Activated T-cell treated with anti-CD3 and anti-CD28 coated beads, Interleukin-2, amount 50 U/mL, for 1 hour (primary cell): ENCODE measurements at regions not wholly inside any gene's neighbourhood (a gene's known extent, or its start where the extent isn't known, plus 50 kb on each side); places are given as distances from the start of the nearest gene placed in this dataset.
"Not testable (repeated sequence)": the region's sequence is repeated elsewhere in the genome, so short reads cannot be mapped to it uniquely, and the experiment has no call there.

ENCODE experiments used
- DNase-seq: peaks from one replicate; pipeline ENCODE4 v3.0.0-alpha.2; 2020

DNA sequence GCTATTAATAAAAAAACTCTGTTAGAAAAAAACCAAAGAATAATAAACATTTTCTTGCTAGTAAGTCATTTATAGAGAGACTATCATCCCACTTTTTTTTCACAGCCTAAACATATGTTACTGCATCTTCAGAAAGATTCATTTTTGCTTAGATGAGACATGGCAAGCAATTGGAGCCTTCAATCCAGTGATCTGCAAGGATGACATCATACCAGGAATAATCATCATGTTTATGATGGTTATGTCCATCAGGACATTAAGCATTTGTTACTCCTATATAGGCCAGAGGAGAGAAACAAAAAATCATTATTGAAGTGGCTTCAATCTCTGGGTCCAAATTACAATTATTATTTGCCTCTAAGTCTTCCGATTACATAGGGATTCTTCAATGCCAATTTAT is 626.3 kb upstream of the CCNG1 start:
- DNase-seq, result no peak

DNA sequence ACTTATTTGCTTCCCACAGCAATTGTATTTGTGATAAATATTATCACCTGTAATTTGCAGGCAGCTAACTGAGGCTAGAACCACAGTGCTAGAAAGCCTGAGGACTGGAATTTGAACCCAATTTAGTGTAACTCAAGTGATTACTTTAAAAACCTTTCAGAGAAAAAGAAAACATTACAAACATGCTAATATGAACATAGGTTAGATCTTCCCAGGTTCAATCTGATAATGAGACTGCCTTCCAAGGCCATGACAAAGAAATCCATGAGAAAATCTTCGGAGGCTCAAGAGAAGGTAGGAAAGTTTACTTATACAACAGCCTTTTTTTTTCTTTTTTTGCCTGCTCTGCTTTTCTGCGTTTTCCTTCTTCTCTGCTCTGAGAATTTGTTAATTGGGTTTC is 620.6 kb upstream of the CCNG1 start:
- DNase-seq, result no peak

DNA sequence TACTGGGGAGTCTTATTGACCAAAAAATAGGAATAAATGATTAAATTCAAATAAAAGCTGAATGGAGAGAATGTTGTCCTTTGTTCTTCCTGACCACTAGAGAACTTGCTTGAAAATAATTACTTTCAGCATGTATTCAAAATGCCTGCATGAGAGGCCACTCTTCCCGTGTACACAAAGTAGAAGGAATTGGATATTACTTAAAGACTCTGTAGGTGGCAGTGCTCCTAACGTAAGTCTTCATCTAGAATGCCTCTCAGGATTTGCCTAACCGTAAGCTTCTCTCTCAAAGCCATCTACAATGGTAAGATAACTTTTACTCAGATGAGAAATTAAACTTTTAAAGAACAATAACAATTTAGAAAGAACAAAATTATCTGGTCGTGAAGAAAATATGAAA is 620.0 kb upstream of the CCNG1 start:
- no peak for DNase-seq

DNA sequence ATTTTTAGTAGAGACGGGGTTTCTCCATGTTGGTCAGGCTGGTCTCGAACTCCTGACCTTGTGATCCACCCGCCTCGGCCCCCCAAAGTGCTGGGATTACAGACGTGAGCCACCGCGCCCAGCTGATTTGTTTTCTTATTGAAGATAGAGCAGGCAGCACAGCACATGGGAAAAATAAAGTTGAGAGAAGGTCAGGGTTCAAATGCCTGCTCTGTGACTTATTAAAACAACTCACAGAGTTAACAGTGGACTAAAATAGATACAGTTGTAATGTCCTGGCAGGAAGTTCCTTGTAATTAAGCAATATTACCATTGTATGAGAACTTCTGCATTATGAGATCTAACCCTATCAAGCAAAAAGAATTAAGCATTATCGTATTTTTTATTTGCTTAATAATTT is 615.7 kb upstream of the CCNG1 start:
- not testable (repeated sequence) for DNase-seq

DNA sequence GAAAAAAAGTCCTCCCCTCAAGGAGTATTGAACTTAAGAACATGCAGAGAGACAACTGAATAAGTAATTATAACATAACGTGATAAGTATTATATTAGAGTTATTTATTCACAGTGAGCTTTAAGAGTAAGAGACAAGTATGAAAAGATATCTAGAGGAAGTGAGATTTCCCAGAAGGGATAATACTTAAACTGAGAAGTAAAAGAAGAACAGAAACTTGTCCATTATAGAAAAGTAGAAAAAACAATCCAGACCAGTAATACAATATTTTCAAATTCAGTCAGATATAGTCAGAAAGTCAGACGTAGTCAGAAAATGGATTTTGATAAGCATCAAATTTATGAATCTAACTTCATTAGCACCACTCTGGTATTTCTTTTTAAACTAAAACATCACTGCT is 613.0 kb upstream of the CCNG1 start:
- no peak for DNase-seq

DNA sequence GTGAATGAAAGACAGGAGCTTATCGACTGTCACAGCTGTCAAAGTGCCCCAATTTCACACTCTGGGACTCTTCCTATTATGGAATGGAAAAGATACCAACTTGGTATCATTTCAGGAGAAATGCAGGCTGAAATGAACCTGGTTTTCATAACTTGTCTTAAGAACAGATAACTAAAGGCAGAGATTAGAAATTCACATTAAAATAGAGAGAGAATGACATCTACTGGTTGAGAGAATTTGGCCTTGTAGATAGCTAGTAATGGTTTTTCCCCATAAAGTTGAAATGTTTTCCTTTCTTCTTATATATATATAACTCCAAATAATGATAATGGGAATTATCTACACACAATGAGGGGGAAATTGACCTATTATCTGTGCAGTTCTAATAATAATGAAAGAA is 600.2 kb upstream of the CCNG1 start:
- no peak for DNase-seq

DNA sequence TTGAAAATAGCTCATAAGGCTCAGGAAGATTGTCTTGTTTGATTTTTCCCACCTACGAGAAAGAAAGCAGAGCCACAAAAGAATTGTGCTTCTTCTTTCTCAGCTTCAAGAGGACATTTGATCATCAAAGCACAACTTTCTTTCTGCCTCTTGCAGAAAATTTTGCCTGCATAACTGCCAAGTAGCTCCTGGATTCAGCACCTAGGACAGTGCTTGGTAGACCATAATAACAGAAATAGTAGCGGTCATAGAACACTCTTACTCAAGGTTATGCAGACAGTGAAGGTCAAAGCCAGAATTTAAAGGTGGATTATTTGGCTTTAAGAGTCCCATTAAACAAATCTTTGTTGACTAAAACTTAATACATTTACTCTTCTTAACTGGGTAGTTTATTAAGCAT is 594.7 kb upstream of the CCNG1 start:
- DNase-seq, result no peak

DNA sequence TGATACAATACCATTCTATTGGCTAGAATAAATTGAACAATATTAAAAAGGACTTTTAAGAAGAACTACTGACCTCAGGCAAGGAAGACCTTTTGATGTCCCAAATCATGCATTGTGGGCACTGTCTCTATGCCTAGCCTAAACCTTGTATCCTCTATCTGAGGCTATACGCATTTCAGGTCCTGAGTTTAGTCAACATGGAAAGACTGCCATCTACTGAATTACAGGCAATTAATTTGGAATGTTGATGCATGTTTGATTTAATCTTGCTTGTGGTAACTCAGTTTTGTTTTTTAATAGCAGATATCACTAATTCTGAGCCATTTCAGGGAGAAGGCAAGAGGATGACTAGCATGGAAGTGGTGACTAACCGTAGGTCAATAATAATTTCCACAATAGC is 585.3 kb upstream of the CCNG1 start:
- DNase-seq, result no peak

DNA sequence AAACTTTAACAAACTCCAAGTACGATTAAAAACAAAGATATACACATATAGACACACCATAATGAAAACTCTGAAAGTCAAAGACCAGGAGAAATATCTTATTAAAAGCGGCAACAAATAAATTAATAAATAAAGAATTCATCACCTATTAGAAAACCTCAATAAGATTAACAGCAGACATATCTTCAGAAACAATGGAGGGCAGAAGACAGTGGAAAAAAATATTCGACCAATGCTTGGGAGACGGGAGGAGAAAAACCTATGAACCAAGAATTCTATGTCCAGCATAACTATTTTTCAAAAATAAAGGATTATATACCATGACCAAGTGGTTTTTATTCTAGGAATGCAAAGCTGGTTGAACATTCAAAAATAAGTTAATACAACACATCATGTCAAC is 578.6 kb upstream of the CCNG1 start:
- DNase-seq, result no peak

DNA sequence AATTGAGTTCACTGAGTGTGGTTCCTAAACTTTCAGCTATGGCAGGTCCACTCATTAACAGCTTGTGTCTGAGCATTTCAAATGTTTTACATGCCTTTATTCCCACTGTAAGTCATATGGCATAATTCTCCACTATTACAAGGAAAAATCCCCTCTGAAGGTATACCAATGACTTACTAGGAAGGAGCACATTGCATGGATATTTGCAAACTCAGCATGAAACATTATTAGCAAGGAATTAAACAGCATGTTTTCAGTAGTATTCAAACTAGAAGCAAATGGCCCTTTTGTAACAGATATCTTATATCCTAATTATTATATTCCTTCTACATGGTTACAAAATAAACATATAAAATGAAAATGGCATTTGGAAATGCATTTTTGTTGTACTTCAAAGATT is 566.4 kb upstream of the CCNG1 start:
- no peak for DNase-seq

DNA sequence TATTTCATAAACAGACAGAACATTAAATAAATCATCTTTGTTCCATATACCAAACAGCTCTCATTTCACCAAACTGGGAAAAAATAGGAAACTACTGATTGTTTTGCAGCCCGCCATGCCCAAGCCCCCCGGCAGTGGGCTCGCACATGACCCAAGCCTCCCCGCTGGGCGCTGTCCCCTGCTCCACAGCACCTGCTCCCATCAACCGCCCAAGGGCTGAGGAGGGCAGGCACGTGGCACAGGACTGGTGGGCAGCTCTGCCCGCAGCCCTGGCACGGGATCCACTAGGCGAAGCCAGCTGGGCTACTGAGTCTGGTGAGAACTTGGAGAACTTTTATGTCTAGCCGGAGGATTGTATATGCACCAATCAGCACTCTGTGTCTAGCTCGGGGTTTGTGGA is 554.8 kb upstream of the CCNG1 start:
- DNase-seq, result no peak

DNA sequence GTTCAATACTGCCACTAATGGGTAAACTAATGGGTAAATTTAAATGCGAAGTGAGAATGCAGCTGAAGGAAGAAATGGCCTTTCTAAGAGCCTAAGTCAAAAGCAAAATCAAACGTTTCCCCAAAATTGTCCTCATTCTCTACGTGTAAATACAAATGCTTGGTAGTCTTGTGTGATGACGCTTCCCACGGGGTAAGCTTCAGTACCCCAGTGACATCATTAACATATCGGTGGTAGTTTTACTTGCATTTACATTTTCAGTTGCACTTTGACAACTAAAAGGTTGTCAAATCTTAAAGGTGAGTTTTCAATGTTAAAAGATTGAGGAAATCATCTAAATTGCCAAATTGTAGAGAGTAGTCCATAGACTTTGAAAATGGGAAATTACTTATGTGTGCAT is 550.7 kb upstream of the CCNG1 start:
- no peak for DNase-seq

DNA sequence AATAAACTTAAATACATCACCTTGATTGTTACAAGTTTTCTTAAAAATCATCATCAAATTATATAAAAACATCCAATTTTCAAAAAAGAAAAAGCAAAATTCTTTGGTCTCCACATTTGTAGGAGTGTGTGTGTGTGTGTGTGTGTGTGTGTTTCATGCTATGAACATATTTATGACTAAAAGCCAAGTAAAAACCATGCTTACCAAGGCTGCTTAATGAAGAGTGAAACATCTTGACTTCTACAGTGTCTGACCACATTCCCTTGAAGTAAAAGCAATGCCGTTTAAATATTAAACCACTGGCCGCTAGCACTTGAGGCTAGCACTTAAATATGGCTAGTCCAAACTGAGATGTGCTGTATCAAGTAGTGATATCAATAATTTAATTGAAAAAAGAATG is 549.1 kb upstream of the CCNG1 start:
- DNase-seq, result no peak

DNA sequence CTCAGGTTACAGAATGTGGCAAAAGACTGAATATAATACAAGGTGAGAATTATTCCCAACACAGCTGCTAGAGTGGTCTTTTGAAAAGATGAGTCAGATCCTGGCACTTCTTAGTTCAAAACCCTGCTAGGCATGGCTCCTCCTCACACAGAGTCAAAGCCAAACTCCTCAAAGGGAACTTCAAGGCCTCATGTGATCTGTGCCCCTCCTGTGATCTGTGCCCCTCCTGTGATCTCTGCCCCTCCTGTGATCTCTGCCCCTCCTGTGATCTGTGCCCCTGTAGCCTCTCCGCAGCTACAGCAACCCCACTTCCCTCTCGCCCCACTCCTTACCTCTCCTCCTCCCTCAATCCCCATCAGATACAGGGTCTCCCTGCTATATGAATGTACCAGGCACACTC is 525.5 kb upstream of the CCNG1 start:
- DNase-seq, result no peak

DNA sequence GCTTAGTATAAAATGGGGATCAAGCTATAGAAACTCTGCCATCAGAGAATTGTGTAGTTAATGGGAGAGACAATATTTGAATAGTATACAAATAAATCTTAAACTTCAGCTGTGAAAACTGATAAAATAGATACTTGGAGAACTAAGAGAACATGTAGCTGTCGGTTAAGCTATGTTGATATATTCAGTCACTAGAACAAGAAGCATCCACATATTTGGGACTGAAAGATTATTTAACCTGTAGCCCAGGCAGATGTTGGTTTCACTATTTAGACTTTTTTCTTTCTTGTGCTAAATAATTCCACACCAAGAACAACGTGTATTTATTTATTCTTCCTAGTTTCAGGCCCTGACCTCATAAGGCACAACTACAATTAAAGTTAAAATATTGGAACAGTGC is 521.0 kb upstream of the CCNG1 start:
- DNase-seq, result no peak

DNA sequence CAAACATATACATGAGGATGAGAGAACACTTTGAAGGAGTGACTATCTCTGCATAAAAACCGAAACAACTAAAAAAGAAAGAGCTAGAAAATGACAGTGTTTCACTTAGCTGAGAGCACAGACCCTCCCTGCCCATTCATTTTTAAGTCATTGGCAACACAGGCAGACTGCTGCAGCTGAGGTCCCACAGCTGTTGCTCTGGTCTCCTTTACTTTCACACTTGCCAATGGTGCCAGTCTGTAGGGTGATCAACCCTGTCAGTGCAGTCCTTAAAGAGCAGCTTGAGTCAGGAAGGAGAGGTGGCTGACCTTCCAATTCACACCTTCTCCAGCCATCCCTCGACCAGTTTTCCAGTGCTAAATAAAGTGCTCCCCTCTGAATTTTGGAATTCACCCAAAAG is 508.3 kb upstream of the CCNG1 start:
- DNase-seq, result no peak

DNA sequence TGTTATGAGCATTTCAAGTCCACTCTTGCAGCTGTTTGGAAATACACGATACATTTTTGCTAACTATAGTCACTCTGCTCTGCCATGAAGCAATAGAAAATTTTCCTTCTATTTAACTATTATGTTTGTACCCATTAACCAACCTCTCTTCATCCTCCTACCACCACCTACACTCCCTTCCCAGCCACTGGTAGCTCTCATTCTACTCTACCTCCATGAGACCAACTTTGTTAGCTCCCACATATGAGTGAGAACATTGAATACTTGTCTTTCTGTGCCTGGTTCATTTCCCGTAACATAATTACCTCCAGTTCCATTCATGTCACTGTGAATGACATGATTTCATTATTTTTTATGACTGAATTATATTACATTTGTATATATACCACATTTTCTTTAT is 505.9 kb upstream of the CCNG1 start:
- no peak for DNase-seq

DNA sequence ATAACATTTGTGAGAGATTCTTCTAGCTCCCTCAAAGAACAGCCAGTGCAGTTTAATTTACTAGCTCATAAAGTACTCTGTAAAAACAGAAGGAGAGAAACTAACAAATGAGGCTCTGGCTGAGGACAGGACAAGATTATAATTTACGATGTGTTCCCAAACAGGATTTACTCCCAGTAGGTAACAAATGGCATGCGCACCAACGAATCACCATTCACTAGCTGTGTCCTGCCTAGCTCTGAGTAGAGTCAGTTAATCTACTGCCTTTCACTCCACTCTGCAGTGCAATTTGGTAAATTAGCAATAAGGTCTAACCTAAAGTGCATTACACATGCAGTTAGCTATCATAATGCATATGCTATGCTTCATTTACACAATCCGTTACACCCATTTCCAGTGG is 497.4 kb upstream of the CCNG1 start:
- DNase-seq, result no peak

DNA sequence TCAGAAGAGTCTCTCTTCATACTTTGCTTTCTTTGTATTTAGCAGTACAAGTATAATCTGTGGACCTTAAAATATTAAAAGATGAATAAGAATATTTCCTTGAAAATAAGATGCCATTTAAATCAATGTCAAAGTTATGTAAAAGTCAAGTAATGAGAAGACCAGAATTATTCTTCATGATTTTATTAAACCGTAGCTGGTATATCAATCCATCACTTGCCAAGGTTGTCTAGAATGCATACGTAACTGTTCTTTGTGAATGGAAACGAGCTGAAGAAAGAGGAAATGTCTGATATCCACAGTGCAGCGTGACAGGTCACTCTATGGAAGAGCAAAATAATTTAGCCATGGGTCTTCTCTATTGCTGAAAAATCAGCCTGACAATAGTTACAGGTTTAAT is 488.7 kb upstream of the CCNG1 start:
- no peak for DNase-seq

DNA sequence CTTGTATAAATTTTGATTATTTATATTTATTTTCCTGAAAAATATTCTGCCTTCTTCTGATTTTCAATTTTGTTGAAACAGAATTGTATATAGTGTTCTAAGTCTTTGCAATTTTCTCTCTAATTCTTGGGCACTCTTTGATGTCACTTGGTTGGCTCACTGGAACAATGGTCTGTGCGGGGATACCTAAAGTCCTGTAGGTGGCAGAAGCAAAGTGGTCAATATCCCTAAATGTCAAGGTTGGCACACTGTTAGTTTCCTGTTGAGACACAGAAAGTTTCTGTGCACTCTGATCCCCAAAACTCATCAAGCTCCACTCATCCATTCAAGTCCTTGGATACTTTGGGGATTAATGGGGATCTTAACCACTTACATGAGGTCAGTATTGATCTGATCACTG is 480.8 kb upstream of the CCNG1 start:
- no peak for DNase-seq

DNA sequence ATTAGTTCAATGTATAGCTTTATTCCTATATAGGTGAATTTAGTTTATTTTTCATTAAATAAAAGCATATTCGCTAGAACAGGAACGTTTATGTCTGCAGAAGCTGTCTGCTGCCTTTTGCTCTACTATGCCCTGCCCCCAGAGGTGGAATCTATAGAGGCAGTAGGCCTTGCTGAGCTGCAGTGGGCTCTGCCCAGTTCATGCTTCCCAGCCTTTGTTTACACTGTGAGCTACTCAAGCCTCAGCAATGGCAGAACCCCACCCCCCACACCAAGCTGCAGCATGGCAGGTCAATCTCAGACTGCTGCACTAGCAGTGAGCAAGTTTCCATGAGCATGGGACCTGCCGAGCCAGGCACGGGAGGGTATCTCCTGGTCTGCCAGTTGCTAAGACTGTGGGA is 473.3 kb upstream of the CCNG1 start:
- DNase-seq, result not testable (repeated sequence)

DNA sequence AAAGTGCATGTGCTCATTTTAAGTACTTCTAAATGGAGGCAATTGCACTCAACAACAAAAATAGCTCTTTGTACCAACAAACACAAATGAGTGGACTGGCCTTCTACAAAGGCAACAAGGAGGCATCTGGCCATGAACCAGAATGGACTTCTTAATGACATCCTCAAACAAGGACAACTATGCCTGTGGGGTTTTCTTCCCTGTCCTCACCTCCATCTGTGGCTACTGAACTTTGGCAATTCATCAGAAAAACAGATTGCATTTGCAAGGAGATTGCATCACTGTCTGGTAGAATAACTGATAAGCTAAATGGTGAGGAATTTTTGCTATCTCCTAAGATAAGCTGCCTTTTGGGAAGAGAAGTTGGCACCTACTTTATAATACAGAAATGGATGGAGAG is 447.3 kb upstream of the CCNG1 start:
- DNase-seq, result no peak

DNA sequence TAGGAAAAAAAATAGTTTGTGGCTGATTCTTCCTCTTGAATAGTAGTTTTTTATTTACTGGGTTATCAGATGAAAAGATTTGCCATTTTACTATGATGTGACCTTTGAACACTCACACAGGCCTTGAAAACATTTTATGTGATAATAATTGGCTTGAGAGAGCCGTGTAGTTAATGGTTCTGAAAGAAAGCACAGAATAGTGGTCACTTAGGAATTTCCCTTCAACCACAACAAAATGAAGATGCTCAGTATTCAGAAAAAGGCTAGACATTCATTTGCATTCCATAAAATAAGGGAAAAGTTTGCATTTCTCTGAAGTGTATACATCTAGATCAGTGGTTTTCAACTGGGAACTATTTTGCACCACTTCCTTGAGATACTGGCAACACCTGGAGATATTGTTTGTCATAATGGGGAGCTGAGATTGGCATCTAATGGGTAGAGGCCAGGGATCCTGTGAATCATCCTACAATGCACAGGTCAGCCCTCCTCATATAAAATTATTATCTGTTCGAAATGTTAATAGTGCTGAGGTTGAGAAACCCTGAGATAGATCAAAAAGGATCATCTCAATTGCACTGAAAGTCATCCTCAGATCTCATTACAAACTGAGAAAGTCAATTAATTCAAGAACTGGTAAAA is 446.4 kb upstream of the CCNG1 start:
- no peak for DNase-seq

DNA sequence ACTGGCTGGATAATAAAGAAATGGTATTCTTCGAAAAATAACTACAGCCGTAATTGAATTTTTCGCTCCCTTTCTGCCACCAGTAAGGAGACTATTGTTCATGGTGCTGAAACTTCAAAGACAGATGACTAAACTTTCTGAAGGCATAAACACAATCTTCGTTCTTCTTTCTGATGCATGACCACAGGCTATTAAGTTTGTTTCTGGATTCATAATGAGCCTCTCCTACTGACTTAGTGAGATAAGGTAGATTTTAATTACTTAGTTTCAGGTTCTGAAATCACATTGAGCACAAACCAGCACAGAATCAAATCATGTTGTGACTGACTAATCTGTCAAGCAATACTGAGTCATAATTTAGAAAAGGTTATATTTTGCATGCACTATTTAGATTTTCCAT is 441.8 kb upstream of the CCNG1 start:
- DNase-seq, result no peak

DNA sequence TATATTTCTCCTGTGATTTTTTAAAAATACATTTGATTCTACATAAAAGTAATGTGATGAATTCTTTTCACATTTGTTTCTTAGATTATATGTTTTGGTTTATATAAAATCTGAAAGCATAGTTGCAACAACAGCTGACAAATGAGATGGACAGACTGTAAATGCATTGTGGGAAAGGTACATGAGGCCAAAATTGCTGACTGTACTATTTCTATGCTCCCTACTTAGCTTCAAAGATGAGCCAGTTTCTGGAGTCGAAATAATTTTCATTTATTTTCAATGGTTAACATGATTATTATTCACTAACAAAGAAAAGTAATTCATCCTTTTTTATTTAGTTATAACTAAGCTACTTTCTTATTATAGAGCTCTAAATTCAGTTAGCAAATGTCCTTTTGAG is 441.3 kb upstream of the CCNG1 start:
- DNase-seq, result no peak

DNA sequence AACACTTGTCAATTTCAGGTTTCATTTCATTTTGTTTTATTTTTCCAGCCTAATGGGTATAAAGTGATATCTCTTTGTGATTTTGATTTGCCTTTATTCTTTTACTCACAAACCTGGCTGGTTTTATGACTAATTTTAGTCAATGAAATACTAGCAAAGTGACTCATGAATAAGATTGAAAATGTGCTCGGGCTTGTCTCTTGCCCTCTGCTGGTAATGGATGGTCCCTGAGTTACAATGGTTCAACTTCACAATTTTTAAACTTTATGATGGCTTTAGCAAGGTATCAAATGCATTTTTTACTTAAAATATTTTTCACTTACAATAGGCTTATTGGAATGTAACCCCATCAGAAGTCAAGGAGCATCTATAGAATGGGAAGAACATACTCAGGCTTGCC is 431.4 kb upstream of the CCNG1 start:
- no peak for DNase-seq
